A673 (cell line): ENCODE measurements at regions not wholly inside any gene's neighbourhood (a gene's known extent, or its start where the extent isn't known, plus 50 kb on each side); places are given as distances from the start of the nearest gene placed in this dataset.

Experiments used
- EZH2 ChIP-seq: fragments of 200-600 bp; sonication (generic); IDR thresholded peaks from 2 replicates; pipeline ENCODE4 v1.6.1; 2017; ENCODE audit warnings: borderline replicate concordance, low read depth, mild to moderate bottlenecking, mixed read lengths, antibody characterized with exemption, low read length; ENCODE audit not compliant: poor library complexity, severe bottlenecking
- TF ChIP-seq, protein P1 (sequence below): fragments of 300-800, 200-600 bp; sonication (generic); conservative IDR thresholded peaks from 2 replicates; pipeline ENCODE4 v1.5.1; 2017; ENCODE audit warnings: low read depth, mild to moderate bottlenecking, antibody characterized with exemption, low read length, moderate library complexity, mixed read lengths

DNA sequence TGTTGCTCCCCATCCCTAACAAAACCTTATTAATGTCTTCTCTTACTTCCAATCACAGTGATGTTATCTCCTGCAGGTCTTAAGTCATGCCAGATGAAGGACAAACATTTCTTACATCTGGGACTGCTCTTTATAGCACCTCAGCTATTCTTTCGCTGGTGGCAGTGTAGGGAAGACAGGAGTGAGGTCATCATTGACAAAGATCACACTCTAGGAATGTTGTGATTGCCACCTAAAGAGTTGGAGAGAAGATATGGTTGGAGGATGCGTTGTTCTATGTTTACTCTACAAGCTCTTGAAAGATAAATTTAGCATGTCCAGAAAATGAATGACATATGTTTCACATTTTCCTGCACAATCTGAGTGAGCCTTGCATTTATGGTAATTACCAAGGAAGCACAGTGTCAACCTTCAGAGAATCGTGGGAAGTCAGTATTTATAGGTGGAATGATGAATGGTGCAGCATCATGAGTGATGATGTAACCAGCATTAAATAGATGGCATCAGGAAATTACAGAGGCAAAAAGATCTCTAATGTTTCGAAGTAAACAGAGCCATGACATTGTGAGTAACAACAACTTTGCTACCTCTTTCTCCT is 188.1 kb upstream of the STEAP1 start:
- no peak for TF ChIP-seq EZH2
- TF ChIP-seq, protein P1, sequence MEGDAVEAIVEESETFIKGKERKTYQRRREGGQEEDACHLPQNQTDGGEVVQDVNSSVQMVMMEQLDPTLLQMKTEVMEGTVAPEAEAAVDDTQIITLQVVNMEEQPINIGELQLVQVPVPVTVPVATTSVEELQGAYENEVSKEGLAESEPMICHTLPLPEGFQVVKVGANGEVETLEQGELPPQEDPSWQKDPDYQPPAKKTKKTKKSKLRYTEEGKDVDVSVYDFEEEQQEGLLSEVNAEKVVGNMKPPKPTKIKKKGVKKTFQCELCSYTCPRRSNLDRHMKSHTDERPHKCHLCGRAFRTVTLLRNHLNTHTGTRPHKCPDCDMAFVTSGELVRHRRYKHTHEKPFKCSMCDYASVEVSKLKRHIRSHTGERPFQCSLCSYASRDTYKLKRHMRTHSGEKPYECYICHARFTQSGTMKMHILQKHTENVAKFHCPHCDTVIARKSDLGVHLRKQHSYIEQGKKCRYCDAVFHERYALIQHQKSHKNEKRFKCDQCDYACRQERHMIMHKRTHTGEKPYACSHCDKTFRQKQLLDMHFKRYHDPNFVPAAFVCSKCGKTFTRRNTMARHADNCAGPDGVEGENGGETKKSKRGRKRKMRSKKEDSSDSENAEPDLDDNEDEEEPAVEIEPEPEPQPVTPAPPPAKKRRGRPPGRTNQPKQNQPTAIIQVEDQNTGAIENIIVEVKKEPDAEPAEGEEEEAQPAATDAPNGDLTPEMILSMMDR, result no peak
